Hypothalamus (tissue), 51 donors: ENCODE measurements at regions not wholly inside any gene's neighbourhood (a gene's known extent, or its start where the extent isn't known, plus 50 kb on each side); places are given as distances from the start of the nearest gene placed in this dataset.
"Not testable (repeated sequence)": the region's sequence is repeated elsewhere in the genome, so short reads cannot be mapped to it uniquely, and the experiment has no call there.

Experiments used
- DNase-seq, 51 donors: peaks; one replicate each; lab custom pipeline; 2025; lab: John Stamatoyannopoulos, UW

- DNase-seq = no peak
Measured at GRCh38 chr4:138861135-138861534, 154.4 kb upstream of the NOCT start.

DNA sequence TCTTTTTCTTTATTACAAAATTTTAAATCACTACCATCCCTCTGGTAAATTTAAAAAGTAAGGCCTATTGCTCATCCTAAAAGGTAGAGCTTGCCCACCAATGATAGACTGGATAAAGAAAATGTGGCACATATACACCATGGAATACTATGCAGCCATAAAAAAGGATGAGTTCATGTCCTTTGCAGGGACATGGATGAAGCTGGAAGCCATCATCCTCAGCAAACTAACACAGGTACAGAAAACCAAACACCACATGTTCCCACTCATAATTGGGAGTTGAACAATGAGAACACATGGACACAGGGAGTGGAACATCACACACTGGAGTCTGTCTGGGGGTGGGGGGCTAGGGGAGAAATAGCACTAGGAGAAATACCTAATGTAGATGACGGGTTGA is 155.2 kb upstream of the NOCT start:
- DNase-seq = not testable (repeated sequence)

- no peak for DNase-seq
Measured at GRCh38 chr4:138859254-138859653, 156.3 kb upstream of the NOCT start.

DNA sequence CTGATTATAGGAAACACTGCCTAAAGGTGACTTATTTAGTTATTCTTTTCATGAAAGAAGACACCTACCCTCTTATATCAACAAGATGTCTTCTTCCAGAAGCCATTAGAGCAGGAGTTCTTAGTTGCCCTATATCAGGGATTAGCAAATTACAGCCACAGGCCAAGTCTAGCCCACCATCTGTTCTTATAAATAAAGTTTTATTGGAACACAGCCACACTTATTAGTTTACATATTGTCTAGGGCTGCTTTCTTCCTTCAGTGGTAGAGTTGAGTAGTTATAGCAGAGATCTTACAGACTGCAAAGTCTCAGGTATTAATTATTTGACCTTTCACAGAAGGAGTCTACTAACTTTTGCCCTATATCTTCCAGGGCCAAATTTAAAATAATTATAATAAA is 157.2 kb upstream of the NOCT start:
- DNase-seq = no peak

DNA sequence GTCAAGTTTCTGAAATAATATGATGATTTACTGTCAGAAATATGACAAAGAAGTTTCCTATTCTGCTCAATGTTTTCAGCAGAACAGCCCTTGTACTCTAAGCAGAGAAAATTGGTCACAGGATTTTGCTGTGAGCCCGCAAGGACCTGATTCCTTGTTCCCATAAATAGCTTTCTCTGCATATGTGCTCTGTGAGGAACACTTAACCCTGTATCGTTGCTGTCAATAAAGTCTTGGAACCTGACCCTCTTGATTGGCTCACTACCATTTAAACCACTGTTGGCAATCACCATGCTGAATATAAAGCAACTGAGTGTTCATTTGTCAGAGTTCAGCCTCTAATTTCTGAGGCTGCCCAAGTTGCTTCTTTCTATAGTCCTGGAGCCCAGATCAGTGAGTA is 158.2 kb upstream of the NOCT start:
- no peak for DNase-seq

DNA sequence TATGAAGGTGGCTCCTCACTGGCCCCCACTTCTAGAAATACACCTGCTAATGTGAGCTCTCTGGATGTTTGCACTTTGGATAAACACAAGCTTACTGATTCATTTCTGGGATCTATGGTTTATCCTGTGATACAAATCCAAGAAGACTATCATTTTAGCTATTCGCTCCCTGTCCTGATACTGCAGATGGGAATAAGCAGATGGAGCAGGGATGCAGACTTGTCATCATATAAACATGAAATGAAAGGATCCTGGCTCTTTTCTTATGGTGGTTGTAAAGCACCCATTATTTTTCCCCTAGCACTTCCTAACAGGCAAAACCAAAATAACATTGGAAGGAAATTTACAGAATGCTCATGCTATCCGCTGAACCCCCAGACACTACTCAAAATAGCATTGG is 162.9 kb upstream of the NOCT start:
- no peak for DNase-seq

GRCh38 chr4:138851391-138852335 is 163.9 kb upstream of the NOCT start:
- DNase-seq = peak in 3 of 51 donors; percentile 3 to 43 (median 16)

DNA sequence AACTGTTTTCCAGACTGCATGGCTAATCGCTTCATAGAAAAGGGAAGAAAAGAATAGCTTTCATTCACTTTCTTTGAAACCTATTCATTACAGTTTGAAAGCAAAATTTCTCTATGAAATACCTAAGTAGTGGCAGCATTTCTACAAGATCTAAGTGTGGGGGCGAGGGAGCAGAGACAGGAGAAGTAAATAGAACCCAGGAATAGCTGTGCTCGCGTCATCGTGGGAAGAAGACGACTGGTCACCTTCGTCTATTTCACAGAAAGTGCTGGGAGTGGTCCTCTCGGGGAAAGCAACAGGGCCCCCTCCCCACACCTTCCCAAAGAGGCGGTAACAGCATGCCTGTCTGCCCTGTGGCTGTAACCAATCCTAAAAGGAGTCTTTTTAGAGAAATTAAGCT is 169.9 kb upstream of the NOCT start:
- no peak for DNase-seq

GRCh38 chr4:138845054-138845453 is 170.5 kb upstream of the NOCT start:
- DNase-seq = no peak

DNA sequence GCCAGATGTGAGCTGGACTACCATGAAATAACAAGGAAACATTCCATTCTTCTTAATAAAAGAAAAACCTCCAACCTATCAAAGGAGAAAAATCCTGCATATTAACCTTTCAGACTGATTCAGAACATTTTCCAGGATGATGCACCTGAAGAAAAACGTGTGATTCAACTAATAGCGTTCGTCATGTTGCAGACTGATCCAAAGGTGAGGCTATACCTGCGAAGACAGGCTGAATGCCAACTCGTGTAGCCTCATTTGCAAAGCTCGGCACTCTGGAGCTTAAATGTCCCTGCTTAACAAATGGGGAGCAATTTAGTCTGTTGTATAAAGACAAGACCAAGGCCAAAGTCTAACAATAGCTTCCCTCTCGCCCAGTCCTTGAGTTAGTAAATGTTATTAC is 172.0 kb upstream of the NOCT start:
- no peak for DNase-seq

GRCh38 chr4:138841343-138841742 is 174.2 kb upstream of the NOCT start:
- no peak for DNase-seq

- DNase-seq = no peak
Measured at GRCh38 chr4:138838251-138838650, 177.3 kb upstream of the NOCT start.

DNA sequence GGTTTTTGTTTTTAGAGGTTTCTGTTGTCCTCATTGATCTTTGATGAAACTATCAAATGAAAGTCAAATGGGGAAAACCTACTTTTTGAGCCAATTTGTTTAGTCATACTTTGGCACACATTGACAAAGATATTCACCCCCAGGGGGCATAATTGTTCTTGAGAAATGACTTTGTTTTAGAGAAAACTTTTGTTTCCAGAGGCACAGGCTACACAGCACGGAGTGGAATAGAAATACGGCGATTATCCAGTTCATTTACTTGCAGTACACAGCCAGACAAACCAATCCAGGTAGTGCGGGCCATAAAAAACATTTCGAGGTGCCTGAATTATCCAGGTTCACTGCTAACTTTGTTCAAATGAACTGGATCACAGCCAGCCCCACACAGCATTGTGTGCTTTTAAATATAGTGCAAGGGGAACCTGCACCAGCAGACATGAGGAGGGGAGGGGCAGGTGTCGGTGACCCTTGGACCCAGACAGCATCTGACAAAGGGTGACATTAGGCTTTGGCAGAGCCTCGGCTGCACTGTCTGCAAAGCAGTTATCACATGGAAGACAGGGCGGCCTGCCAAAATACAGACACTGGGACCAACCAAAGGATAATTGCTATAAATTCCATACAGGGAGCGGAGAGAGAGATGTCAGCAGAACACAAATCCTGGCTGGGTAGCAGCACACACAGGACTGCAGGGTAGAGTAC is 179.6 kb upstream of the NOCT start:
- no peak for DNase-seq

DNA sequence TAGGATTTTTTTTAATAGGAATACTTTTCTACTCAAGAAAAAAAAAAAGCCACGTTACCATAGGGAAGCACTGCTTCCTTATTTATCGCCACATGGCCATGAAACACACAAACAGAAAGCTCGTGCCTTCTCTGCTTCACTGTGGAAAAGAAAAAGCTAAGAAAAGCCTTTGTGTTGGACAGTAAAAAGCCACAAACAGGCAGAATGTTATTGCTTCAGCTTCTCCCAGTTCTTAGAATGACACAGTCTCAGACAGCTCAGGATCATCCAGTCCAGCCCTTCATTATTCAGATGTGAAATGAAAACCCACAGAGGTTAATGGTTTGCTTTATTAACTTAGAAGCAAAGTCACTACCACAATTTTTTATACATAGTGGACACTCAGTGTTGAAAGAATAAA is 181.6 kb upstream of the NOCT start:
- no peak for DNase-seq

DNA sequence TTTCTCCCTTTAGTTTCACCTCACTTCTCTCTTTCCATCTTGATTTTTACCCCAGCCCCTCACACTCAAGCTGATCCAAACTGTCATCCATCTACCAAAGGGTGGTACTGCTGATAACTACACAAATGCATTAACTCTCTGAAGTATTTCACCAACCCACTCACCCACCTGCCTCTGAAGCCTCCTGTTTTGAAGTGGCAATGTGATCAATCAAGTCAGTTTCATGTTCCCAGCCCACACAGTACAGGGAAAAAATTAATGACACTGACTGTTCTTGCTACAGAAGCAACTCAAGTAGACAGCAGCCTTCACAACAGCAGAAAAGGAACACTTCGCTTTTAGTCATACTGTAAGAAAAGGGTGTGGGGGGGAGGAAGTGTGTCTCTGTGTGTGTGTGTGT is 183.0 kb upstream of the NOCT start:
- DNase-seq = peak in 1 of 51 donors; percentile 11

GRCh38 chr4:138831948-138832347 is 183.6 kb upstream of the NOCT start:
- DNase-seq = no peak

- no peak for DNase-seq
Measured at GRCh38 chr4:138828926-138829325, 186.7 kb upstream of the NOCT start.

DNA sequence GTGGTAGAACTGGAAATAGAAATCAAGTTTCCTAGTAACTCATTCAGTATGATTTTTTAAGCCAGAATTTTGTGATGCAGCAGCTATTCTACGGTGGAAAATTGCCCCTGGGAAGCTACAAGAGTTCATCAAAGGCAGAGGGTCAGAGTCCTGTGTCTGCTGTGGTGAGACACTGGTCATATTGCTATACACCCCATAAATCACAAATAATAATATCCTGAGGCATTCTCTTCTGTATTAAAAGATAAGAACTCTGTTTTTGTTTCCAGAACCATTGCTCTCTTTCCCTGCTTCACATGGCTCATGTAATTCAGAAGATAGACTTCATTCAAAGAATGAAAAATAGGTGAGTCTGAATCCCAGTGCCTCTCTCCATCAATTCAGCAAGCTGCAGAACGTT is 188.8 kb upstream of the NOCT start:
- DNase-seq = no peak

GRCh38 chr4:138826322-138826721 is 189.3 kb upstream of the NOCT start:
- DNase-seq = no peak

DNA sequence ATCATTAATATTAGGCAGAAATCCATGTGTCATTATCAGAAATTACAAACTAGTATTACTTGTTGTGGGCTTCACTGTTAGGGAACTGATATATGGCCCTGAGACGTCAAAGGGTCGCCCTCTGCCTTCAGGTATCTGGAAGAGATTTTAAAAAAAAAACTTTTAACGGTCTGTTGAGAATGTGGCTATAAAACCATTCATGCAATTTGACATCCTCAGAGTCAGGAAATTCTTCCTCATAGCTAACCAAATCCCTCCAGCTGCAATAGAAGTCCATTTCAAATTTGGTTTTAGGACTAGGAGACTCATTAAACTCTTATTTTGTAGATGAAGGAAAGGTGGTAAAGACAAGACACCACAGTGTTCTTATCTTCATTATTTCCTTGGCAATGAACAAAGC is 194.2 kb upstream of the NOCT start:
- DNase-seq = no peak

DNA sequence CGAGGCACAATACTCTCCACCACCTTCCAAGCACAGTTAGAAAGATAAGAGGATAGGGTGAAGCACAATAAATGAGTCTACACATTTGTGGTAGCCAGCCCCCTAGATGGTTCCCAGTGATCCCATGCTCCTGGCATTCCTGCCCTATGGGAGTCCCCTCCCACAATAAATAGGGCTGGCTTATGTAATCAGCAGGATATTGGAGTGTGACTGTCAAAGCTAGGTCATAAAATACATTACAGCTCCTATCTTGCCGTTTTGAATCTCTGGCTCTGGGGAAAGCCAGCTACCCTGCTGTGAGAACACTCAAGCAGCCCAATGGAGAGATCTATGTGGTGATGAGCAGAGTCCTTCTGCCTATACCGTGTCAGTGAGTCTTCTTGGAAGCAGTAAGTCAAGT is 198.7 kb upstream of the NOCT start:
- DNase-seq = no peak

DNA sequence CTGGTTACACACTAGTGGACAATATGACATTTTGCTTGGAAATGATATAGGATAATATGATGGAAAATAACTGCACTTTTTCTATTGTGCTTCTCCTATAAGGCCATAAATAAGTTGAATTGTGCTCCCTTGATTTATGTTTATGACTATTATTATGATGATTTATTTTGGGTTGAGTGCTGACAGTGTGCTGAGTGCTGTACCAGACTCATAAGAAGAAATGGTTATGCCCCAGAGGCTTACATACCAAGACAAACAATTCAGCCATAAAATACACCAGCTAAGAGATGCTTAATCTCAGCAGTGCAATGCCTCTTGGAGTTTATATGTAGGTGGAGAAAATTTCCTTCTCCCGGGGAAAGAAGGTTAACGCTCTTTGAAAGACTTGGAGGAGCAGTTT is 199.8 kb upstream of the NOCT start:
- DNase-seq = no peak
